ENCODE measurements at regions not wholly inside any gene's neighbourhood (a gene's known extent, or its start where the extent isn't known, plus 50 kb on each side); places are given as distances from the start of the nearest gene placed in this dataset.
A peak's percentile ranks its signal among the peaks of the same experiment; 100 is the strongest.
"Not testable (repeated sequence)": the region's sequence is repeated elsewhere in the genome, so short reads cannot be mapped to it uniquely, and the experiment has no call there.

GRCh38 chr13:99085808-99086266 is 108.0 kb upstream of the DOCK9 start:
- TF ChIP-seq, protein P1, sequence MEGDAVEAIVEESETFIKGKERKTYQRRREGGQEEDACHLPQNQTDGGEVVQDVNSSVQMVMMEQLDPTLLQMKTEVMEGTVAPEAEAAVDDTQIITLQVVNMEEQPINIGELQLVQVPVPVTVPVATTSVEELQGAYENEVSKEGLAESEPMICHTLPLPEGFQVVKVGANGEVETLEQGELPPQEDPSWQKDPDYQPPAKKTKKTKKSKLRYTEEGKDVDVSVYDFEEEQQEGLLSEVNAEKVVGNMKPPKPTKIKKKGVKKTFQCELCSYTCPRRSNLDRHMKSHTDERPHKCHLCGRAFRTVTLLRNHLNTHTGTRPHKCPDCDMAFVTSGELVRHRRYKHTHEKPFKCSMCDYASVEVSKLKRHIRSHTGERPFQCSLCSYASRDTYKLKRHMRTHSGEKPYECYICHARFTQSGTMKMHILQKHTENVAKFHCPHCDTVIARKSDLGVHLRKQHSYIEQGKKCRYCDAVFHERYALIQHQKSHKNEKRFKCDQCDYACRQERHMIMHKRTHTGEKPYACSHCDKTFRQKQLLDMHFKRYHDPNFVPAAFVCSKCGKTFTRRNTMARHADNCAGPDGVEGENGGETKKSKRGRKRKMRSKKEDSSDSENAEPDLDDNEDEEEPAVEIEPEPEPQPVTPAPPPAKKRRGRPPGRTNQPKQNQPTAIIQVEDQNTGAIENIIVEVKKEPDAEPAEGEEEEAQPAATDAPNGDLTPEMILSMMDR (IDR thresholded peaks at IDR 0.05; ENCODE audit: insufficient read depth, low read length, missing control alignments), result no peak
- POLR2A ChIA-PET, result no interaction called here
- CTCF ChIA-PET, result no interaction called here
- DNase-seq (ENCODE audit: low read depth, low spot score), result no peak
- H3K4me3 ChIP-seq (ENCODE audit: low read depth, low read length), result peak overlapping the region; percentile 66

DNA sequence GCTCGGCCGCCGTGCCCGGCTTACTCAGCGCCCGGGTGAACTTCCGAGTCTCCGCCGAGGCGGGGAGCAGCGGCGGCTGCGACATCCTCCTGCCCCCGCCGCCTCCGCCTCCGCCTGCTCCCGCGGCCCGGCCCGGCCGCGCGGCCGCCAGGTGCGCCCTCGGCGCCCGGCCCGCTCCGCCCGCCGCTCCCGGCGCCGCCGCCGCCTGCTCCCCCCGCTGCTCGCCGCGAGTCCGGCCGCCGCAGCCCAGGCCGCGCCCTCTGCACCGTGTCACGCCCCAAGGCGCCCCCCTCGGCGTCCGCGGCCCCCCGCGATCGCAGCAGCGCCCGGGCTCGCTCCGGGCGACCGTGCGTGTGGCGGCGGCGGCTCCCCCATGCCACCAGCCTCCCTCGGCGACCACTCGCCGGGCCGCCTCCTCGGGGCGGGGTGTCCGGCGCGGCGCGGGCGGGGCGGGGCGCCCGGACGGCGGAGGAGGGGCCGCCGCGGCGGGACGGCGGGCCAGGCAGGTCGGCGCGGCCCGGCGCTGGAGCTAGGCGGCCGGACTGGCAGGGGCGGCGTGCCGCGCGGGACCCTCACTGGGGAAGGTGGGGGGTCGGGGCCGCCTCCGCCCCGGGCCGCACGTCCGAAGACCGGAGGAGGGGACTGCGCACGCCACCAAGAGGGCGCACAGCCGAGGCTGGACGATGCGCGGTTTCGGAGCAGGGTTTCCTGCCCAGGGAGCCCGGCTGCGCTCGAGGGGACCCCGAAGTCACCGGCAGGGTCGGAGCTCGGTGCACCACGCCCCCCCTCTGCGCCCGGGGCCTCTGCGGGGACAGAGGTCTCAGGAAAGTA is 108.6 kb upstream of the DOCK9 start:
- DNase-seq (ENCODE audit: low read depth, low spot score), result no peak
- TF ChIP-seq, protein P1 (IDR thresholded peaks at IDR 0.05; ENCODE audit: insufficient read depth, low read length, missing control alignments), result peak; percentile 17

DNA sequence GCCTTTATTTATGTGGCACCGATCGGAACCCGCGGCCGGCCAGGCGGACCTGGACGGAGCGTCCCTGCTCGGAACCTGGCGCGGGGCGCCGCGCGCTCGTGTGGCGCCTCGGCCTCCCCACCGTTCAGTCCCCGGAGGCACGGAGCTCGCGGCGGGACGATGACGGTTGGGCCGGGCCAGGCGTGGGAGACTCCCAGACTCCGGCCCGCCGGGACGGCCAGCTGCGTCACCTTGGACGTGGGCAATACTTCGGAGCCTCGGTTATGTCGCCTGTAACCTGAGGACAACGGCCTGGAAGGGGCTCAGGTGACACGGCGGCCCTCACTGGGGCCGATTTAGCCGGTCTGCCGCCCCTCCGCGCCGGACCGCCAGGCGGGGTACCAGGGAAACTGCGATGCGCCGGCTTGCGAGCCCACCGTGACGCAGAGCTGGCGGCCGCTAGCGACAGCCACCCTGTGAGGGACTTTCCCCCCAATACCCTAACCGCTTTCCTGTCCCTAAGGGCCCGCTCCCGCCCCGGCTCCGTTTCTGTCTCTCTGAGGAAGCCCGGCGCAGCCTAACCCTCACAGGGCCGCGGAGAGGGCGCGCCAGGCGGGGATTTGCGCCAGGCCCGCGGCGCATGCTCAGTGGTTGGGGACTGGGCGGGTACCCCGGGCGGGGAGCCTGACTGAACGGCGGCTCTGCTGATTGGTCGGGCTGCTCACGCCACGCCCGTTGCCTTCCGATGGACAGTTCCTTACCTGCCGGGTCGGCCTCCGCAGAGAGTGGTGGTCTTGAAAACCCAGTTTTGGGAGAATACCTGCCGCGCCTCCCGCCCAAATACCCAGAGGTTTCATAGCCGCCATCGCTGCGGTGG is 109.5 kb upstream of the DOCK9 start:
- peak overlapping the region; percentile 66 for H3K4me3 ChIP-seq (ENCODE audit: low read depth, low read length)
- TF ChIP-seq, protein P1 (IDR thresholded peaks at IDR 0.05; ENCODE audit: insufficient read depth, low read length, missing control alignments), result peak; percentile 31
- POLR2A ChIA-PET, result no interaction called here
- DNase-seq (ENCODE audit: low read depth, low spot score), result no peak
- CTCF ChIA-PET, result interaction anchor here (0.7 to 1.0 kb wide), 2 partner anchors 10 to 21 kb away, joined by 3 read pairs; no protein-coding TSS in a partner anchor

More for the DNA sequence above, 108.6 kb upstream of the DOCK9 start:
- CTCF ChIA-PET, result interaction anchor here (0.7 to 1.0 kb wide), 2 partner anchors 11 to 20 kb away, joined by 3 read pairs; no protein-coding TSS in a partner anchor
- POLR2A ChIA-PET, result no interaction called here
- peak overlapping the region; percentile 66 for H3K4me3 ChIP-seq (ENCODE audit: low read depth, low read length)

DNA sequence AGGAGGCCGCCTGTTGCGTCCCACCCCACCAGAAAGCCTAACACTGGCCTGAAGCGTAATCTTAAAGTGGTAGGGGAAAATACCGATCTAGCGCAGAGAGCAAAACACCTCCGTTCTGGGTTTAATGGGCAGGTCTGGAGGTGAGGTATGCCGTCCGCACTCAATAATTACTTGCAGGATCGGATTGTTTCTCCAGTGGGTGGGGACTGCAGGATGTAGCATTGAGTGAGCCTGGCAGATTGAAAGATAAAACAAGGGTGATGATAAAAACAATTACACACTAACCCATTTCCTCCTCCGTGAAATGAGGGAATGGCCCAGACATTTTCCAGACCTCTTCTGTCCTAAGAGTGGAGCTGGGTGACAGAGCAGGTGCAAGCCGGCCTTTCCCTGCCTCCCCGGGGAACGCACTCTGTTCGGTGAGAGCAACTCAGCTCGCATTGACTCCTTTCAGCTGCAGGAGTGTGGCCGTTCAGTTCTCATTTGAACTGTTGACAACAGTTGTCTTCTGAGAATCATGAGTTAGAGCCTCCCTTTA is 110.2 kb upstream of the DOCK9 start:
- TF ChIP-seq, protein P1 (IDR thresholded peaks at IDR 0.05; ENCODE audit: insufficient read depth, low read length, missing control alignments), result no peak
- ChIA-PET CTCF (interaction anchor here (1.2 to 1.6 kb wide), 4 partner anchors 9 to 178 kb away, joined by 4 to 6 read pairs (median 4); no protein-coding TSS in a partner anchor), POLR2A (no interaction called here)
- H3K4me3 ChIP-seq (ENCODE audit: low read depth, low read length), result peak overlapping the region; percentile 66
- DNase-seq (ENCODE audit: low read depth, low spot score), result no peak

DNA sequence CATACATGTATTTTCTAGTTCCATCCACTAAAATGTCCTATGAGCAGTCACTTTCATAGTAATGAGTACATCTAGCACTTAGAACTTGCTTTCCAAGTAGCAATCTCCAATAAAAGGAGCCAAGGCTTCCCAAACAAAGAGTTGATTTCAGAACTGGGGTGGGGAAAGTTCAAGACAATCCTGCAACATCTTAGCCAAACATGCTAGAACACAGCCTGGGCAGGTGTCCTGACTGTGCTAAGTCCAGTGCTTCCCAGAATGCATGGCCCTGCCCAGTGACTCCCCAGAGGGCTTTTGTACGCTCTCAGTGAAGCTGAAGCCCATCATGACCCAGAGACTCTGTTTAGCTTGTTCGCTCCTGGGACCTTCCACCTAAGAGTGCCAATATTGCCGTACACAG is 106.7 kb upstream of the UBAC2 start:
- TF ChIP-seq, protein P1 (IDR thresholded peaks at IDR 0.05; ENCODE audit: insufficient read depth, low read length, missing control alignments), result no peak
- ChIA-PET CTCF (no interaction called here), POLR2A (no interaction called here)
- DNase-seq (ENCODE audit: low read depth, low spot score), result no peak
- no peak overlapping the region for H3K4me3 ChIP-seq (ENCODE audit: low read depth, low read length)

DNA sequence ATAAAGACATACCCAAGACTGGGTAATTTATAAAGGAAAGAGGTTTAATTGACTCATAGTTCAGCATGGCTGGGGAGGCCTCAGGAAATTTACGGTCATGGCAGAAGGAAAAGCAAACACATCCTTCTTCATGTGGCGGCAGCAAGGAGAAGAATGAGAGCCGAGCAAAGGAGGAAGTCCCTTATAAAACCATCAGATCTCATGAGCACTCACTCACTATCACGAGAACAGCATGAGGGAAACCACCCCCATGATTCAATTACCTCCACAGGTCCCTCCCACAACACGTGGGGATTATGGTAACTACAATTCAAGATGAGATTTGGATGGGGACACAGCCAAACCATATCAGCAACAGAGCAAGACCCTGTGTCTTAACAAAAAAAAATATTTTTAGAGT is 98.8 kb upstream of the UBAC2 start:
- CTCF ChIA-PET; H3K4me3 ChIP-seq (ENCODE audit: low read depth, low read length); DNase-seq (ENCODE audit: low read depth, low spot score); POLR2A ChIA-PET: not testable (repeated sequence)
